Germinal center (tissue), 1 donor: ENCODE measurements at regions not wholly inside any gene's neighbourhood (a gene's known extent, or its start where the extent isn't known, plus 50 kb on each side); places are given as distances from the start of the nearest gene placed in this dataset.
"Not testable (repeated sequence)": the region's sequence is repeated elsewhere in the genome, so short reads cannot be mapped to it uniquely, and the experiment has no call there.

Source experiments
- DNase-seq: peaks from one replicate; pipeline ENCODE4 v3.0.0; 2012; ENCODE audit warnings: mixed read lengths, low spot score

DNA sequence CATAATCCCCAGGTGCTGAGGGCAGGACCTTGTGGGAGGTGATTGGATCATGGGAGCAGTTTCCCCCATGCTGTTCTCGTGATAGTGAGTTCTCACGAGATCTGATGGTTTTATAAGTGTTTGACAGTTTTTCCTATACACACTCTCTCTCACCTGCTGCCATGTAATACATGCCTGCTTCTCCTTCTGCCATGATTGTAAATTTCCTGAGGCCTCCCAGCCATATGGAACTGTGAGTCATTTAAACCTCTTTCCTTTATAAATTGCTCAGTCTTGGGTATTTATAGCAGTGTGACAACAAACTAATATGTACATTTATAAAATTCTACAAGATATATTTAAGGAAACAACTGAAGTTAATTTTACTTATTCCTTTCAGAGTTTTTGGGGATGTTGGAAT is 170.8 kb upstream of the BET1 start:
- DNase-seq: no peak

DNA sequence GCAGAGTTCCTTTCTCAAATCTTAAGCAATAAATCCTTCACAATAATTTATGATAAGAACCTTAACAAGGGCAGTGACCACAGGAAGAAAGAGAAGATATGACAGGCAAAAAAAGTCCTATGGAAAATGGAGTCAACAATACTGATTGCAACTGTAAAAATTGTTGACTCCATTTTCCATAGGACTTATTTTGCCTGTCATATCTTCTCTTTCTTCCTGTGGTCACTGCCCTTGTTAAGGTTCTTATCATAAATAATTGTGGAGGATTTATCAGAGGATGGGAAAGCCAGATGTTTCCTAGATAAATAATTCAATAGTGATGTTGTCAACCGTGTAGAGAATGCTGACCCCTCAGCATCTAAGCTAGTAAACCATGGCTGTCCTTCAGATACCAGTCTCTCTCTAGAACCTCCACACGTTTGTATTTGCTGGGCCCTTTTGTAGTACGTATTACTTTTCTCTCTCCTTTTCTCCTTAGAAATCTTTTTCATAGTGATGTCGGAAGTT is 172.6 kb upstream of the BET1 start:
- DNase-seq: no peak

- DNase-seq: no peak
These were observed 173.3 kb upstream of the BET1 start for GRCh38 chr7:94177441-94177840.

DNA sequence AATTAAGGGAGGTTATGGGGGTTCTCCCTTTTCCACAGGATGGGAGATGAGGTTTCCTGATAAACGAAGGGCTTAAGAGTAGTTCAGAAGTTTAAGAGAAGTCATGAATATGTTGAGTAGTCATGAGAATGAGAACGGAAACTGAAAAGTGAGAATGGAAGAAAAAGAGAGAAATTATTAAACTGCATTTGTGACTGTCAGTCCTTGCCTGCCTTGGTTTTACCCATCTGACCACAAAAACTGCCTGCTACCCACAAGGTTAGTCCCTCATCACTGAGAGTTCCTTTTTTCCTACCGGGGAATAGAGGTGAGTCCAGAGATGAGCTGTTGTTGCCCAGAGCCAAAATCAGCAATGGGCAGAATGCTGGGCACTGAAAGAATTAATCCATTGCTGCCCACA is 174.1 kb upstream of the BET1 start:
- no peak for DNase-seq

DNA sequence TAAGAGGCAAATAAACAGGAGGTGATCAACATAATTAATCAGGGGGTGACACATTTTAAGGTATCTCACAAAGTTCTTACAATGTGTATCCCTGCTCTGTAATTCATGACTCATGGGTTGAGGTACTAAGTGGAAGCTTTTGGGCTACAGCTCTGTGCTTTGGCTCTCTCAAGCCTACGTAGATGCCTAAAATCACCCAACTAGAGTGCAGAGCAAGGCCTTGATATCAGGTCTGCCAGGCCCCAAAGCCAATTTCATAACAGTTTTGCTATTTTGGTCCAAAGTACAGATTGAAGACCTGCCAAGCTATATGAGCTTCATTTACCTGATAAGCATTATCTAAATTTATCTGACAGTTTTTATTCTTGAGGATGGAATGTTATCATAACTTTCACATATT is 175.3 kb upstream of the BET1 start:
- no peak for DNase-seq

DNA sequence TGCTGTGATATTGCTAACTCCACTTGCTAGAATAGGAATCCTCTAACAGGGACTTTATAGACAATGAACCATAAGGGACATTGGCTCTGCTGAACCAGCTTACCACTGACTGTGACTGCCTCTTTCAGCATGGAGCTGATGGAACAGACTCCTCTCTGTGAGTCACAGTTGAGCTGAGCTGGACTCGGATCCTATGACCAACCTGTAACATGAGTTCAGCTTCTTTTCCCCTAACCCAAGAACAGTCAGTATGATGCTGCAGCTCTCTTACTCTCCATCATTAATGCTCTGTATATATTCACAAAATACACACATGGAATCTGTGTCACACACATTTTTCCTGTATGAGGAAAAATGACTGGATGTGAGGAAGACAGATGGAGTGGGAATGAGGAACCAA is 177.9 kb upstream of the BET1 start:
- no peak for DNase-seq

- DNase-seq: no peak
These were observed 178.6 kb upstream of the BET1 start for GRCh38 chr7:94182721-94183120.

- no peak for DNase-seq
These were observed 179.2 kb upstream of the BET1 start for GRCh38 chr7:94183289-94183749.

GRCh38 chr7:94183891-94184290 is 179.7 kb upstream of the BET1 start:
- DNase-seq: no peak

DNA sequence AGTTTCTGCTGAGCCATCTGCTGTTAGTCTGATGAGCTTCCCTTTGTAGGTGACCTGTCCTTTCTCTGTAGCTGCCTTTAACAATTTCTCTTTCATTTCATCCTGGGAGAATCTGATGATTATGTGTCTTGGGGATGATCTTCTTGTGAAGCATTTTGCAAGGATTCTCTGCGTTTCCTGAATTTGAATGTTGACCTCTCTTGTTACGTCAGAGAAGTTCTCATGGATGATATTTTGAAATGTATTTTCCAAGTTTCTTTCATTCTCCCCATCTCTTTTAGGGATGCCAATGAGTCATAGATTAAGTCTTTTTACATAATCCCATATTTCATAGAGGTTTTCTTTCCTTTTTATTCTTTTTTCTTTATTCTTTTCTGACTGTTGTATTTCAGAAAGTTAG is 184.2 kb upstream of the BET1 start:
- DNase-seq: no peak

DNA sequence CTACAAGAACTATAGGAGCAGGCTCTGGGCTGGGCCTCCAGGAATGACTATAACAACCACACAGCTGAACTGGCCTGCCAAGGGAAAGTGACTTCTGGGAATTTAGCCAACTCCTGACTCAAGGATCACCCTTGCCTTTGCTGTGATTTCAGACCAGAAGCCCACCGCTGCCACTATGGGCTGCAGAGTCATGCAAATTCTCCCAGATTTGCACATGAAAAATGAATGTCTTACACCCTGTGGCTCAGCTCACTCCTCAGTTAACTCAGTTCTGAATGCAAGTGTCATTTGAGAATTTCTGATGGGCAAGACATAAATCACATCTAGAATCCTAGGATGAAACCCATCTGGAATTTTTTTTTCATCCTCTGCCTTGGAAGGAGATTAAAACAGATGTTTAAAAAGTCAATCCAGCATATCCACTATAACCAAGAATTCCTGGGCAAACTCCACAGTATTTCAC is 186.5 kb upstream of the BET1 start:
- DNase-seq: no peak

GRCh38 chr7:94194426-94194825 is 190.3 kb upstream of the BET1 start:
- not testable (repeated sequence) for DNase-seq

DNA sequence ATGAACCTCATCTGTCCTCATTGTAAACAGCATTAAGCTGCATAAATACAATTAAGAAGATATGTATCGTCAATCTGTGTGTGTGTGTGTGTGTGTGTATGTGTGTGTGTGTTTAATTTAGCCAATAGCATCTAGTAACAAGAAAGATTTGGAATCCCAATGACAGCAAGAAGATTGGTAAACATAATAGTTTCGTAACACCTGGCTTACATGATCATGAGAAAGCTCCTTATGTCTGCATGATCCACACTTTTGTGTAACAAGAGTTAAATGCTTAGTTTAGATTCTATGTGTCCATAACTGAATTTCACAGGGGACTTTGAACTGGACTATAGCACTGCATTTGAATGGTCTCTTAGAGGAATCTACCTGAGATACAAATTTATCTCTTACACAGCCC is 191.0 kb upstream of the BET1 start:
- no peak for DNase-seq

GRCh38 chr7:94195813-94196212 is 191.7 kb upstream of the BET1 start:
- no peak for DNase-seq

GRCh38 chr7:94205529-94205928 is 189.2 kb upstream of the COL1A2 start:
- no peak for DNase-seq

DNA sequence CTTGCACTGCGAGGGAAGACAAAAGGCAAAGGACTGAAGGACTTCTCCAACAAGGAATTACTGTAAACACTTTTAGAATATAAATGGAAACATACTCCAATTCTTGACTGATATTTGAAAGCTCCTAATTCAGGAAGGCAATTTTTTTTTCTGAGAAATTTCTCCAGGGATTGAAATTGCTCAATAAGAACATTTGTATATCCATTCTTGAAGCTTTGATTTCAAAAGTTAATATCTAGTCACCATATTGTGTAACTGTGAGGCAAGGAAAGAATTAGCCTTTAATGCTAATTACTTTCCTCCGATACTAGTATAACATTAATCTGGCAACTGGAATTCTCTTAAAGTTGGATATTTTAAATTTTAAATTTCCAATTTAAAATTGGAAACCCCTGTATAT is 188.4 kb upstream of the COL1A2 start:
- DNase-seq: no peak

- no peak for DNase-seq
These were observed 182.5 kb upstream of the COL1A2 start for GRCh38 chr7:94212160-94212559.

DNA sequence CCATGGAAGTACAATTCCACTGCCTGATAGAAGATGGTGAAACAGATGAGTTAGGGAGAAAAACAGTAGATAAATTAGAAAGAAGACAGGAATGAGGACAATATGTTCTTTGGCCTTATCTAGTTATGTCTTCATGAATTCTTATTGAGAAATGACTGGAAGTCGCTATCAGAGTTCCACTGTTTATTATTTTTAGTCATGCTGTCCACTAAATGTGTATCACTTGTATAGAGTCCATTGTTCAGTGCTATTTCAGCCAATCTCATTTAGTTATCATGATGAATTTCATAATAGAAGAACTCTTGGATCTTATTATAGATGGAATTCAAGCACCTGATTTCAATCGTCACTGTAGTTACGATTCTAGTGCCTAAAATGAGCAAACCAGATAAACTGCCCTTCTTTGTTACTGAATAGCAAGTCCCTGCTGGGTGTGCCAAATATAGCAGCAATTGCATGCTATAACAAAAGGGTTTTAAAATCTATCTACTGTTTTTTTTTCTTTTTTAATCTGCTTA is 177.7 kb upstream of the COL1A2 start:
- DNase-seq: no peak

GRCh38 chr7:94217766-94218165 is 176.9 kb upstream of the COL1A2 start:
- no peak for DNase-seq

DNA sequence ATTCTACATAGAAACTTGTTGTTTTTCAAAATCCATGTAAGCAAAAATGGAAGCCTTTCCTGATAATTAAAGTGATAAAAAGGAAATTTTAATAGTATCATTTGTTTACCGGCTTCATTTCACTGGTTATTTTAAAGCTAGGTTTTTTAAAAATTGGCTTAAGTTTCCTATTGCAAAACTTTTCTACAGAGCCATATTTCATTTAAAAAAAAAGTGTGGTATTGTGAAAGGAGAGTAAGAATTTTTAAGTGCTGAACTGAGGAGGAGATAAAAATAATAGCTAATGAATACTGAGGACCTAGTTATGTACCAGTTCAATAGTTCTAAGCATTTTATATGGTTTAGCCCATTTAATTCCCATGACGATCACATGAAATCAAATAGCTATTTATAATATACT is 172.2 kb upstream of the COL1A2 start:
- DNase-seq: no peak

- DNase-seq: no peak
These were observed 171.2 kb upstream of the COL1A2 start for GRCh38 chr7:94223375-94224084.

DNA sequence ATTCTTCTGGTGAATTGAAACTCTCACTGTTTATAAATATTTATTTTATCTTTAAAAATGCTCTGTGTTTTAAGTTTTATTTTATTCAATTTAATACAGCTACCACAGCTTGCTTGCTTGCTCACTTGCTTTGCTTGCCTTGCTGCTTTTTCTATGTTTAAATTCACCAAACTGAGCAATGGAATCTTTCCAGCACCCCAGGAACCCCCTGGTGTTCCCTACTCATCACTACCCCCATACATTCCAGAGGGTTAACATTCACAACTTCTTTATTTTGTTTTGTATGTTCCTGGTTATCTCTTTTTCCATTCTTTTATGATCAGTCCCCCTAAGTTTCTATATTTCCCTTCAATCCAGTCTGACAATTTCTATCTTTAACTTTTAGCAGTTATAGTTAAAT is 166.5 kb upstream of the COL1A2 start:
- DNase-seq: no peak

- no peak for DNase-seq
These were observed 166.0 kb upstream of the COL1A2 start for GRCh38 chr7:94228678-94229077.

DNA sequence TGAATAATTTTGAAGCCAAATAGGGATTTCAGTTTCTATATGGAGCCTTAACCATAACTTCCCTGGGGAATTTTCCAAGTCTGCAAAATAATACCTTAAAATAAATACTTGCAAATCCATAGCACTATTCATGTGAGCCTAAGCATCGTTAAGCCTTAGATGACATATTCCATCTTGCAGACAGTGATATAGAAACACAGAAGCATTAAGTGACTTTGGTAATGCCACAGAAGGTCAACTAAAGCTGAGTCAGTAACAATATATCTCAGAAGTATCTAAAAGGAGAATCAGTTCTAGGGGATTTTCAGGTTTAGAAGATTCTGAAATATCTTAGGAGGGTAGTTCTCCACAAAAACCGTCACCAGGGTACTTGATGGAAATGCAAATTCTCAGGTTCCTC is 163.4 kb upstream of the COL1A2 start:
- DNase-seq: no peak
